Mucosa of descending colon (tissue), 3 donors: ENCODE measurements at regions not wholly inside any gene's neighbourhood (a gene's known extent, or its start where the extent isn't known, plus 50 kb on each side); places are given as distances from the start of the nearest gene placed in this dataset.

ENCODE experiments used
- ATAC-seq: fragments of 200-7000 bp; cut with Tn5 transposase; one replicate; pipeline ENCODE4 v1.9.1; 2020; ENCODE audit warnings: mild to moderate bottlenecking, moderate library complexity
- DNase-seq, 3 donors: peaks; one replicate each; pipeline ENCODE4 v3.0.0-alpha.2; 2020
- H3K36me3 ChIP-seq: fragments of 200-600 bp; one replicate; pipeline ENCODE4 v1.8.0; 2021; ENCODE audit warnings: low read depth, mild to moderate bottlenecking
- H3K4me1 ChIP-seq: fragments of 200-600 bp; one replicate; pipeline ENCODE4 v1.8.0; 2021; ENCODE audit warnings: low read depth, mild to moderate bottlenecking
- H3K4me3 ChIP-seq: fragments of 200-600 bp; one replicate; pipeline ENCODE4 v1.8.0; 2021; ENCODE audit warnings: mild to moderate bottlenecking
- H3K9me3 ChIP-seq: fragments of 200-600 bp; one replicate; pipeline ENCODE4 v1.8.0; 2021; ENCODE audit warnings: mild to moderate bottlenecking
- intact Hi-C, 2 donors: fragments of 100-400 bp; cut with DNase I in 1 of 2; cut with micrococcal nuclease in 1 of 2; formaldehyde crosslinking; loops; one replicate each; pipeline versions ENCODE4 v1.11.0 to v1.11.1; 2022; cut with DNase I, micrococcal nuclease
- TF ChIP-seq, protein P1 (sequence below): fragments of 200-600 bp; IDR thresholded peaks from one replicate; pipeline ENCODE4 v1.8.0; 2022; ENCODE audit warnings: antibody characterized with exemption, mild to moderate bottlenecking
- donor health status: DM: no; HTN: no; CAD: no; lungs with moderate emphysema.
- donor health status: DM: no; HTN: no; CAD: no.
- donor health status: DM: no; HTN: yes; CAD: no.

- Histone ChIP-seq H3K36me3 (no peaks in the 10 kb centered on the region), H3K4me1 (no peaks in the 10 kb centered on the region), H3K4me3 (no peak overlapping the region), H3K9me3 (no peaks in the 10 kb centered on the region)
- TF ChIP-seq, protein P1, sequence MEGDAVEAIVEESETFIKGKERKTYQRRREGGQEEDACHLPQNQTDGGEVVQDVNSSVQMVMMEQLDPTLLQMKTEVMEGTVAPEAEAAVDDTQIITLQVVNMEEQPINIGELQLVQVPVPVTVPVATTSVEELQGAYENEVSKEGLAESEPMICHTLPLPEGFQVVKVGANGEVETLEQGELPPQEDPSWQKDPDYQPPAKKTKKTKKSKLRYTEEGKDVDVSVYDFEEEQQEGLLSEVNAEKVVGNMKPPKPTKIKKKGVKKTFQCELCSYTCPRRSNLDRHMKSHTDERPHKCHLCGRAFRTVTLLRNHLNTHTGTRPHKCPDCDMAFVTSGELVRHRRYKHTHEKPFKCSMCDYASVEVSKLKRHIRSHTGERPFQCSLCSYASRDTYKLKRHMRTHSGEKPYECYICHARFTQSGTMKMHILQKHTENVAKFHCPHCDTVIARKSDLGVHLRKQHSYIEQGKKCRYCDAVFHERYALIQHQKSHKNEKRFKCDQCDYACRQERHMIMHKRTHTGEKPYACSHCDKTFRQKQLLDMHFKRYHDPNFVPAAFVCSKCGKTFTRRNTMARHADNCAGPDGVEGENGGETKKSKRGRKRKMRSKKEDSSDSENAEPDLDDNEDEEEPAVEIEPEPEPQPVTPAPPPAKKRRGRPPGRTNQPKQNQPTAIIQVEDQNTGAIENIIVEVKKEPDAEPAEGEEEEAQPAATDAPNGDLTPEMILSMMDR, result no peak
- intact Hi-C loops, result no loop called here
- no peak for ATAC-seq
- DNase-seq, result no peak
These were observed 348.7 kb downstream of the PBX1 start for GRCh38 chr1:164907666-164908065.

DNA sequence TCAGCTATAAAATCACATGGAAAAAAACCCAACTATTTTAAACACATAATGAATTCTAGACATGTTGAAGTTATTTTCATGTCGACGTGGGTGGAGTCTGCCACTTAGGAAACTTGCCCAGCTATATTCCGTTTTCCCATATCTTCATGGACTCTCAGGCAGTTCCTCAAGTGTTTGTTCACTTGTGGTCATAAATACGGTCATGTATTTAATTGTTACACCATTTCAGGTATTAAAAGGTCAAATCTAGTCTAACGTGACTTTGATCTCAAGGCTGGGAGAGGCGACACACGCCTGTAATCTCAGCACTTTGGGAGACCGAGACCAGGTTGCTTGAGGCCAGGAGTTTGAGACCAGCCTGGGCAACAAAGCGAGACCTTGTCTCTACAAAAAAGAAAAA is 346.9 kb downstream of the PBX1 start:
- intact Hi-C loops, result no loop called here
- Histone ChIP-seq H3K9me3 (no peaks in the 10 kb centered on the region), H3K4me3 (no peak overlapping the region), H3K4me1 (no peaks in the 10 kb centered on the region), H3K36me3 (no peaks in the 10 kb centered on the region)
- ATAC-seq (no peak), DNase-seq (no peak)
- TF ChIP-seq, protein P1, result no peak

GRCh38 chr1:164902491-164902890 is 343.5 kb downstream of the PBX1 start:
- ATAC-seq (no peak), DNase-seq (no peak)
- Histone ChIP-seq H3K9me3 (no peaks in the 10 kb centered on the region), H3K4me3 (no peak overlapping the region), H3K4me1 (no peaks in the 10 kb centered on the region), H3K36me3 (no peaks in the 10 kb centered on the region)
- intact Hi-C loops, result no loop called here
- TF ChIP-seq, protein P1, result no peak
